HCT116 (cell line): ENCODE measurements at regions not wholly inside any gene's neighbourhood (a gene's known extent, or its start where the extent isn't known, plus 50 kb on each side); places are given as distances from the start of the nearest gene placed in this dataset.

Experiments used
- ATAC-seq: fragments of 200-7000 bp; cut with Tn5 transposase; 2 replicates; pipeline ENCODE4 v1.9.1; 2020; ENCODE audit warnings: mild to moderate bottlenecking, moderate library complexity
- BruUV-seq: library from RNA; stranded (reverse); fragments of 400-500 nt; replicated peaks from 2 replicates; lab custom pipeline; 2021; lab: Mats Ljungman, UMichigan
- CTCF ChIA-PET: fragments of 300-600 bp; sonication (Branson Sonifier 250); formaldehyde crosslinking; loops from one replicate; lab custom pipeline; 2021; ENCODE audit warnings: antibody characterized with exemption; lab: Charles Lee
- POLR2A ChIA-PET: fragments of 300-600, 350-600 bp; sonication (Branson Sonifier 250); formaldehyde crosslinking; loops from one replicate; lab custom pipeline; 2021; ENCODE audit warnings: antibody characterized with exemption; lab: Charles Lee
- RAD21 ChIA-PET, 2 experiments: fragments of 300-600 bp; sonication (Branson Sonifier 250); formaldehyde crosslinking; loops; one replicate each; lab custom pipeline; 2023; ENCODE audit warnings: low total read pairs in 2 of 2; ENCODE audit not compliant: uncharacterized antibody in 2 of 2, unreplicated experiment in 2 of 2, low non-redundant PET in 1 of 2; lab: Charles Lee
- DNase-seq: peaks from one replicate; pipeline ENCODE4 v3.0.0-alpha.2; 2010; ENCODE audit warnings: low read depth, low spot score
- H2AFZ ChIP-seq: fragments of 200-600 bp; shearing (Covaris generic), sonication (generic); 2 replicates; pipeline ENCODE4 v1.6.1; 2017; ENCODE audit warnings: low read depth, mixed run types, mixed read lengths, antibody characterized with exemption, low read length; ENCODE audit not compliant: poor library complexity, severe bottlenecking
- H3K27ac ChIP-seq: 2 replicates; pipeline ENCODE4 v1.5.1; 2012; ENCODE audit warnings: low read depth, low read length
- H3K27me3 ChIP-seq: fragments of 200-600 bp; sonication (generic); 2 replicates; pipeline ENCODE4 v1.6.1; 2016; ENCODE audit warnings: mixed run types, low read length, mixed read lengths; ENCODE audit not compliant: insufficient read depth
- H3K36me3 ChIP-seq, 2 experiments: fragments of 200-500 bp in 1 of 2; fragments of 200-600 bp in 1 of 2; sonication (Bioruptor generic) in 1 of 2; sonication (generic) in 1 of 2; 2 replicates each; pipeline versions ENCODE4 v1.5.1 to v1.6.1; 2014 to 2016; ENCODE audit warnings: low read length in 2 of 2, inconsistent platforms in 1 of 2, mixed read lengths in 1 of 2, mixed run types in 1 of 2; ENCODE audit not compliant: insufficient read depth in 2 of 2, control insufficient read depth in 1 of 2
- H3K4me1 ChIP-seq, 2 experiments: fragments of 200-600 bp in 1 of 2; sonication (generic) in 1 of 2; 2 replicates each; pipeline versions ENCODE4 v1.5.1 to v1.6.1; 2012 to 2017; ENCODE audit warnings: low read length in 2 of 2, inconsistent platforms in 1 of 2, mild to moderate bottlenecking in 1 of 2, mixed read lengths in 1 of 2, mixed run types in 1 of 2, moderate library complexity in 1 of 2; ENCODE audit not compliant: insufficient read depth in 2 of 2, control insufficient read depth in 1 of 2
- H3K4me2 ChIP-seq: fragments of 200-600 bp; sonication (generic); 2 replicates; pipeline ENCODE4 v1.6.1; 2017; ENCODE audit warnings: mixed run types, low read length, mixed read lengths
- H3K4me3 ChIP-seq, 2 experiments: fragments of 200-600 bp in 1 of 2; sonication (generic) in 1 of 2; replicated peaks in 1 of 2; 2 replicates each; pipeline ENCODE4 v1.5.1; 2011 to 2016; ENCODE audit warnings: low read length in 2 of 2, control low read depth in 1 of 2, low read depth in 1 of 2, mild to moderate bottlenecking in 1 of 2, mixed read lengths in 1 of 2, mixed run types in 1 of 2
- H3K79me2 ChIP-seq: fragments of 200-600 bp; sonication (generic); 2 replicates; pipeline ENCODE4 v1.6.1; 2017; ENCODE audit warnings: mild to moderate bottlenecking, mixed run types, low read length, moderate library complexity, mixed read lengths; ENCODE audit not compliant: insufficient read depth
- H3K9ac ChIP-seq: fragments of 200-600 bp; sonication (generic); 2 replicates; pipeline ENCODE4 v1.6.1; 2016; ENCODE audit warnings: low read length, mixed read lengths
- H3K9me2 ChIP-seq: fragments of 200-600 bp; sonication (generic), shearing (Covaris generic); 2 replicates; pipeline ENCODE4 v1.6.1; 2017; ENCODE audit warnings: mixed run types, mild to moderate bottlenecking, moderate library complexity; ENCODE audit not compliant: insufficient read depth
- H3K9me3 ChIP-seq, 2 experiments: fragments of 200-500 bp in 1 of 2; fragments of 200-600 bp in 1 of 2; sonication (Bioruptor generic) in 1 of 2; sonication (generic) in 1 of 2; 2 replicates each; pipeline ENCODE4 v1.6.1; 2014 to 2017; ENCODE audit warnings: low read length in 2 of 2, mixed read lengths in 2 of 2, inconsistent platforms in 1 of 2, low read depth in 1 of 2, mild to moderate bottlenecking in 1 of 2, mixed run types in 1 of 2, moderate library complexity in 1 of 2; ENCODE audit not compliant: control insufficient read depth in 1 of 2, insufficient read depth in 1 of 2
- H4K20me1 ChIP-seq: fragments of 200-600 bp; sonication (generic), shearing (Covaris generic); 2 replicates; pipeline ENCODE4 v1.6.1; 2017; ENCODE audit warnings: mixed run types, mild to moderate bottlenecking, moderate library complexity; ENCODE audit not compliant: insufficient read depth
- CEBPB ChIP-seq: IDR thresholded peaks from 2 replicates; pipeline ENCODE4 v1.6.1; 2012; ENCODE audit warnings: low read depth
- EGR1 ChIP-seq: IDR thresholded peaks from 2 replicates; pipeline ENCODE4 v1.6.1; 2012; ENCODE audit warnings: low read depth
- ELF1 ChIP-seq: IDR thresholded peaks from 2 replicates; pipeline ENCODE4 v1.6.1; 2012; ENCODE audit warnings: low read depth, borderline replicate concordance
- EZH2phosphoT487 ChIP-seq: fragments of 200-600 bp; IDR thresholded peaks from 2 replicates; pipeline ENCODE4 v1.6.1; 2018; ENCODE audit warnings: antibody characterized with exemption, borderline replicate concordance
- FOSL1 ChIP-seq: IDR thresholded peaks from 2 replicates; pipeline ENCODE4 v1.6.1; 2012; ENCODE audit warnings: low read depth
- POLR2AphosphoS5 ChIP-seq: IDR thresholded peaks from 2 replicates; pipeline ENCODE4 v1.6.1; 2011; ENCODE audit warnings: mild to moderate bottlenecking, low read depth, low read length, moderate library complexity
- SP1 ChIP-seq: IDR thresholded peaks from 2 replicates; pipeline ENCODE4 v1.6.1; 2012; ENCODE audit warnings: low read depth
- YY1 ChIP-seq: IDR thresholded peaks from 2 replicates; pipeline ENCODE4 v1.6.1; 2011; ENCODE audit warnings: low read length, low read depth, moderate library complexity, mild to moderate bottlenecking; ENCODE audit not compliant: insufficient replicate concordance; ENCODE audit errors: extremely low read depth
- ZNF274 ChIP-seq: fragments of 200-500 bp; sonication (Bioruptor generic); IDR thresholded peaks from 2 replicates; pipeline ENCODE4 v1.6.1; 2014; ENCODE audit warnings: mild to moderate bottlenecking, low read depth, low read length, inconsistent platforms
- intact Hi-C: fragments of 100-400 bp; cut with micrococcal nuclease; formaldehyde crosslinking; loops from 2 replicates; pipeline ENCODE4 v1.10.0; 2022
- TF ChIP-seq, protein P1 (sequence below): IDR thresholded peaks from 2 replicates; pipeline ENCODE4 v1.6.1; 2012

- no peaks in the 10 kb centered on the region for H4K20me1 ChIP-seq
- BruUV-seq: no TSS peak
- intact Hi-C loops: no loop called here
- H2AFZ ChIP-seq: no peak overlapping the region
- ATAC-seq: no peak
- ChIA-PET RAD21 (no interaction called here), POLR2A (no interaction called here), CTCF (no interaction called here)
- no peak overlapping the region for H3K4me2 ChIP-seq
- H3K9me2 ChIP-seq: no peaks in the 10 kb centered on the region
- H3K4me3 ChIP-seq: no peak overlapping the region
- H3K79me2 ChIP-seq: no peaks in the 10 kb centered on the region
- H3K27me3 ChIP-seq: peaks cover 29% of the 10 kb centered on the region
- no peaks in the 10 kb centered on the region for H3K36me3 ChIP-seq
- TF ChIP-seq, protein P1, sequence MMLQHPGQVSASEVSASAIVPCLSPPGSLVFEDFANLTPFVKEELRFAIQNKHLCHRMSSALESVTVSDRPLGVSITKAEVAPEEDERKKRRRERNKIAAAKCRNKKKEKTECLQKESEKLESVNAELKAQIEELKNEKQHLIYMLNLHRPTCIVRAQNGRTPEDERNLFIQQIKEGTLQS: no peak
- TF ChIP-seq EGR1: no peak
- TF ChIP-seq POLR2AphosphoS5: no peak
- no peak for TF ChIP-seq FOSL1
- TF ChIP-seq ELF1: no peak
- no peak for DNase-seq
- no peak overlapping the region for H3K27ac ChIP-seq
- no peaks in the 10 kb centered on the region for H3K9me3 ChIP-seq
- H3K9ac ChIP-seq: no peak overlapping the region
- no peaks in the 10 kb centered on the region for H3K4me1 ChIP-seq
Measured at GRCh38 chr9:20244271-20244670, 378.0 kb downstream of the MLLT3 start.

GRCh38 chr9:20243841-20244240, 378.5 kb downstream of the MLLT3 start:
- H3K79me2 ChIP-seq: no peaks in the 10 kb centered on the region
- ChIA-PET POLR2A (no interaction called here), CTCF (no interaction called here), RAD21 (no interaction called here)
- H2AFZ ChIP-seq: no peak overlapping the region
- no peak overlapping the region for H3K4me3 ChIP-seq
- intact Hi-C loops: no loop called here
- H3K27me3 ChIP-seq: peaks cover 31% of the 10 kb centered on the region
- H3K36me3 ChIP-seq: no peaks in the 10 kb centered on the region
- no peak for ATAC-seq
- no peak overlapping the region for H3K27ac ChIP-seq
- H3K4me1 ChIP-seq: no peaks in the 10 kb centered on the region
- H4K20me1 ChIP-seq: no peaks in the 10 kb centered on the region
- no peak overlapping the region for H3K4me2 ChIP-seq
- H3K9me3 ChIP-seq: no peaks in the 10 kb centered on the region
- TF ChIP-seq POLR2AphosphoS5 (no peak), CEBPB (no peak), ELF1 (no peak), ZNF274 (no peak), YY1 (no peak), EZH2phosphoT487 (no peak), SP1 (no peak)
- TF ChIP-seq, protein P1: no peak
- H3K9me2 ChIP-seq: no peaks in the 10 kb centered on the region
- no peak for DNase-seq
- BruUV-seq: no TSS peak
- H3K9ac ChIP-seq: no peak overlapping the region
